DOHH2 (cell line): ENCODE measurements at regions not wholly inside any gene's neighbourhood (a gene's known extent, or its start where the extent isn't known, plus 50 kb on each side); places are given as distances from the start of the nearest gene placed in this dataset.

Source experiments
- H3F3A ChIP-seq: fragments of 200-600 bp; sonication (generic), shearing (Covaris generic); 2 replicates; pipeline ENCODE4 v1.6.0; 2016; ENCODE audit warnings: antibody characterized with exemption, mild to moderate bottlenecking; ENCODE audit not compliant: control insufficient read depth, insufficient read depth
- H3K27ac ChIP-seq: fragments of 200-600 bp; sonication (generic); 2 replicates; pipeline ENCODE4 v1.5.1; 2014; ENCODE audit warnings: low read depth, mild to moderate bottlenecking, low read length, moderate library complexity
- H3K27me3 ChIP-seq: fragments of 200-600 bp; sonication (generic); 2 replicates; pipeline ENCODE4 v1.6.1; 2014; ENCODE audit warnings: mild to moderate bottlenecking, low read length, mixed read lengths; ENCODE audit not compliant: control insufficient read depth
- H3K36me3 ChIP-seq: fragments of 200-600 bp; sonication (generic); 2 replicates; pipeline ENCODE4 v1.6.1; 2014; ENCODE audit warnings: mild to moderate bottlenecking, low read length, moderate library complexity, mixed read lengths; ENCODE audit not compliant: control insufficient read depth
- H3K4me1 ChIP-seq: fragments of 200-600 bp; sonication (generic); 2 replicates; pipeline ENCODE4 v1.6.1; 2014; ENCODE audit warnings: mild to moderate bottlenecking, low read length, mixed read lengths; ENCODE audit not compliant: control insufficient read depth
- H3K4me2 ChIP-seq: fragments of 200-600 bp; sonication (generic); 2 replicates; pipeline ENCODE4 v1.6.0; 2014; ENCODE audit warnings: mild to moderate bottlenecking, low read length, moderate library complexity
- H3K4me3 ChIP-seq: fragments of 200-600 bp; sonication (generic); 2 replicates; pipeline ENCODE4 v1.5.1; 2014; ENCODE audit warnings: mild to moderate bottlenecking, low read length, mixed read lengths
- H3K79me2 ChIP-seq: fragments of 200-600 bp; sonication (generic); 2 replicates; pipeline ENCODE4 v1.6.1; 2014; ENCODE audit warnings: mild to moderate bottlenecking, low read length, mixed read lengths; ENCODE audit not compliant: control insufficient read depth
- H3K9me2 ChIP-seq: fragments of 200-600 bp; sonication (generic); replicated peaks from 2 replicates; pipeline ENCODE4 v1.6.1; 2014; ENCODE audit warnings: mild to moderate bottlenecking, low read length, mixed read lengths; ENCODE audit not compliant: control insufficient read depth
- H3K9me3 ChIP-seq: fragments of 200-600 bp; sonication (generic); 2 replicates; pipeline ENCODE4 v1.6.1; 2014; ENCODE audit warnings: antibody characterized with exemption, low read length, mixed read lengths; ENCODE audit not compliant: control insufficient read depth, insufficient read depth
- H4K20me1 ChIP-seq: fragments of 200-600 bp; sonication (generic); 2 replicates; pipeline ENCODE4 v1.6.0; 2014; ENCODE audit warnings: low read depth, mild to moderate bottlenecking, antibody characterized with exemption, low read length, moderate library complexity; ENCODE audit not compliant: control insufficient read depth, insufficient read depth
- EZH2phosphoT487 ChIP-seq: fragments of 200-600 bp; sonication (generic); IDR thresholded peaks from 2 replicates; pipeline ENCODE4 v1.6.1; 2017; ENCODE audit warnings: borderline replicate concordance, mild to moderate bottlenecking, antibody characterized with exemption, low read length, moderate library complexity, mixed read lengths
- TF ChIP-seq, protein P1 (sequence below): fragments of 200-600 bp; sonication (generic); IDR thresholded peaks from one replicate; pipeline ENCODE4 v1.5.1; 2014; ENCODE audit warnings: antibody characterized with exemption, mild to moderate bottlenecking, low read depth, low read length; ENCODE audit not compliant: poor library complexity, severe bottlenecking

DNA sequence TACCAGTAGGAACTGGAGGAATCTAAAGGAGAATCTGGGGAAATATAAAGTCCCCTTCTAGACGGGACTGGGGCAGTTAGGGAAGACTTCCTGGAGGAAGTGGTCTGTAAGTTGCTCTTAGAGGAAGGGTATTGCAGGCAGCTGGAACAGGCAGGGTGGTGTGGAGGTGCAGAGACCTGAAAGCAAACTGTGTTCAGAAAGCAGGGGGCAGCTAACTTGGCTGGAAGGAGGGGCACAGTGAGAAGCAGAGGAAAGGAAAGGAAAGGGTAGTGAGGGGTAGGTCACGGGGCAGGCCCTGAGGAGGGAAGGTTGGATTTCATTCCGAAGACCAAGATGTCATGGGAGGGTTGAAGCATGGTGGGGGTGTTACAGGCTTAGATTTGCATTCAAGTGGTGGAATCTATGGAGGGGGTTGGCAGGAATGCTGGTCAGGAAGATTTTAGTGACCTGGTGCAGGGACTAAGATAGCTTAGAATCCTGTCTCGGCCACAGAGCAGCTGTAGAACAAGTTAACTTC lies 240.7 kb downstream of the FOXD2 start:
- Histone ChIP-seq H3K79me2 (no peaks in the 10 kb centered on the region), H3F3A (no peaks in the 10 kb centered on the region), H3K9me3 (no peaks in the 10 kb centered on the region), H3K36me3 (no peaks in the 10 kb centered on the region), H3K4me3 (no peak overlapping the region), H3K27me3 (no peaks in the 10 kb centered on the region), H3K4me1 (no peaks in the 10 kb centered on the region), H3K27ac (no peak overlapping the region), H3K4me2 (no peak overlapping the region), H4K20me1 (no peaks in the 10 kb centered on the region), H3K9me2 (no peaks in the 10 kb centered on the region)
- TF ChIP-seq EZH2phosphoT487: no peak
- TF ChIP-seq, protein P1, sequence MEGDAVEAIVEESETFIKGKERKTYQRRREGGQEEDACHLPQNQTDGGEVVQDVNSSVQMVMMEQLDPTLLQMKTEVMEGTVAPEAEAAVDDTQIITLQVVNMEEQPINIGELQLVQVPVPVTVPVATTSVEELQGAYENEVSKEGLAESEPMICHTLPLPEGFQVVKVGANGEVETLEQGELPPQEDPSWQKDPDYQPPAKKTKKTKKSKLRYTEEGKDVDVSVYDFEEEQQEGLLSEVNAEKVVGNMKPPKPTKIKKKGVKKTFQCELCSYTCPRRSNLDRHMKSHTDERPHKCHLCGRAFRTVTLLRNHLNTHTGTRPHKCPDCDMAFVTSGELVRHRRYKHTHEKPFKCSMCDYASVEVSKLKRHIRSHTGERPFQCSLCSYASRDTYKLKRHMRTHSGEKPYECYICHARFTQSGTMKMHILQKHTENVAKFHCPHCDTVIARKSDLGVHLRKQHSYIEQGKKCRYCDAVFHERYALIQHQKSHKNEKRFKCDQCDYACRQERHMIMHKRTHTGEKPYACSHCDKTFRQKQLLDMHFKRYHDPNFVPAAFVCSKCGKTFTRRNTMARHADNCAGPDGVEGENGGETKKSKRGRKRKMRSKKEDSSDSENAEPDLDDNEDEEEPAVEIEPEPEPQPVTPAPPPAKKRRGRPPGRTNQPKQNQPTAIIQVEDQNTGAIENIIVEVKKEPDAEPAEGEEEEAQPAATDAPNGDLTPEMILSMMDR: no peak

DNA sequence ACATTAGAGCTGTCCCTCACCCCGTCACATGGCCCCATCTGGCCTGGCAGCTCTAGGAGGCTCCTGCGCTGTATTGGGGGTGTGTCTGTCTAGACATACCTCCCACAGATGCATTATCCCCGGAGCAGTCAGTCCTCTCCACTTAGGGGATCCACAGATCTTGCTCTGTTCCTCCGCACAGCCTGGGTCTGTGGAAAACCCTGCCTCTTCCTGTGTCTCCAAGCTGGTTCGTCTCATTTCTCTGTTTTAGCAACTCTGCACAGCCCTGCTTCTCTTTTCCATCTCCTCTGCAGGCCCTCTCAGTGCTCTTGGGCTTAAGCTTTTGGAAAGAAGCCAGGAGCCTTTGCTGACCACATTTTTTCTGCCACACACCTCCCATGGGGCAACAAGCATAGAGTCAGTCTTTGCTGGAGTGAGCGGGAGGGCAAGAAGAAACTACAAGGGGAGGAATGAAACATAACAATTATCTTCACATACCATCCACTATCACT lies 241.5 kb downstream of the FOXD2 start:
- H3K4me3 ChIP-seq: no peak overlapping the region
- no peak overlapping the region for H3K27ac ChIP-seq
- no peaks in the 10 kb centered on the region for H3K9me2 ChIP-seq
- H3K36me3 ChIP-seq: no peaks in the 10 kb centered on the region
- no peak overlapping the region for H3K4me2 ChIP-seq
- no peaks in the 10 kb centered on the region for H3K9me3 ChIP-seq
- TF ChIP-seq, protein P1: no peak
- no peak for TF ChIP-seq EZH2phosphoT487
- H4K20me1 ChIP-seq: no peaks in the 10 kb centered on the region
- H3K79me2 ChIP-seq: no peaks in the 10 kb centered on the region
- no peaks in the 10 kb centered on the region for H3K27me3 ChIP-seq
- H3F3A ChIP-seq: no peaks in the 10 kb centered on the region
- H3K4me1 ChIP-seq: no peaks in the 10 kb centered on the region

DNA sequence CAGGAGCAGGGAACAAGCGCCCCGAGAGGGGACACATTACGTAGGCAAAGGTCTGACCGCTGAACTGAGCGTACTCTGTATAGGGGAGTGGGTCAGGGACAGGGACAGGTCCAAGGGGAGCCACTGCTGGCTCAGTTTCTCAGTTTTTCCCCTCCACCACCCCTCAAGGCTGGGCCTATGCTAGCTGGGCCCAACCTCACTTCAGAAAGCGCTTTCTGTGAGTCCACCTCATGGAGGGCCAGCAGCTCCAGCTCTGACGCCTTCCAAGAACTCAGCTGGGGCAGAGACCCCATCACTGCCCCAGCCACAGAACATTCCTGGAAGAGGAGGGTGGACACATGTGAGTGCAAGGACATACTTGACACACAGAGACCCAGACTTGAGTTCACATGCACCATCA lies 242.0 kb downstream of the FOXD2 start:
- no peaks in the 10 kb centered on the region for H3K4me1 ChIP-seq
- TF ChIP-seq, protein P1: no peak
- no peak for TF ChIP-seq EZH2phosphoT487

More for the DNA sequence above, 242.0 kb downstream of the FOXD2 start:
- Histone ChIP-seq H3K27ac (no peak overlapping the region), H3F3A (no peaks in the 10 kb centered on the region), H4K20me1 (no peaks in the 10 kb centered on the region), H3K36me3 (no peaks in the 10 kb centered on the region), H3K4me2 (no peak overlapping the region), H3K79me2 (no peaks in the 10 kb centered on the region), H3K27me3 (no peaks in the 10 kb centered on the region), H3K9me3 (no peaks in the 10 kb centered on the region), H3K4me3 (no peak overlapping the region), H3K9me2 (no peaks in the 10 kb centered on the region)
